Stimulated activated CD4-positive, alpha-beta T cell treated with anti-CD3 and anti-CD28 coated beads, Interleukin-4, amount 100 ng/mL, for 4 hours (primary cell): ENCODE measurements at regions not wholly inside any gene's neighbourhood (a gene's known extent, or its start where the extent isn't known, plus 50 kb on each side); places are given as distances from the start of the nearest gene placed in this dataset.

Source experiments
- DNase-seq, 2 experiments: peaks; one replicate each; pipeline ENCODE4 v3.0.0-alpha.2; 2020

GRCh38 chr19:28829762-28830161 is 383.2 kb downstream of the UQCRFS1 start:
- DNase-seq = no peak

- no peak for DNase-seq
These were observed 383.6 kb downstream of the UQCRFS1 start for GRCh38 chr19:28829359-28829758.

GRCh38 chr19:28828276-28828870 is 384.6 kb downstream of the UQCRFS1 start:
- DNase-seq = no peak

- no peak for DNase-seq
These were observed 385.6 kb downstream of the UQCRFS1 start for GRCh38 chr19:28827382-28827781.

GRCh38 chr19:28823338-28823961 is 389.5 kb downstream of the UQCRFS1 start:
- DNase-seq = no peak

- no peak for DNase-seq
These were observed 392.7 kb downstream of the UQCRFS1 start for GRCh38 chr19:28820289-28820688.

- DNase-seq = no peak
These were observed 397.7 kb downstream of the UQCRFS1 start for GRCh38 chr19:28815257-28815656.

- DNase-seq = no peak
These were observed 418.6 kb downstream of the UQCRFS1 start for GRCh38 chr19:28794301-28794700.

GRCh38 chr19:28793391-28794168 is 419.4 kb downstream of the UQCRFS1 start:
- no peak for DNase-seq

- no peak for DNase-seq
These were observed 427.0 kb downstream of the UQCRFS1 start for GRCh38 chr19:28785971-28786370.

- no peak for DNase-seq
These were observed 448.9 kb downstream of the UQCRFS1 start for GRCh38 chr19:28764066-28764465.

- DNase-seq = no peak
These were observed 466.5 kb downstream of the UQCRFS1 start for GRCh38 chr19:28746478-28746877.

GRCh38 chr19:28744943-28745342 is 468.0 kb downstream of the UQCRFS1 start:
- no peak for DNase-seq

GRCh38 chr19:28744014-28744413 is 468.9 kb downstream of the UQCRFS1 start:
- DNase-seq = no peak

GRCh38 chr19:28737021-28737895 is 475.7 kb downstream of the UQCRFS1 start:
- no peak for DNase-seq

- DNase-seq = no peak
These were observed 476.4 kb downstream of the UQCRFS1 start for GRCh38 chr19:28736528-28736927.

- DNase-seq = no peak
These were observed 481.4 kb downstream of the UQCRFS1 start for GRCh38 chr19:28731577-28731976.

- DNase-seq = no peak
These were observed 482.0 kb downstream of the UQCRFS1 start for GRCh38 chr19:28730791-28731512.

GRCh38 chr19:28727480-28728159 is 485.3 kb downstream of the UQCRFS1 start:
- no peak for DNase-seq

GRCh38 chr19:28726533-28727479 is 486.1 kb downstream of the UQCRFS1 start:
- DNase-seq = no peak

GRCh38 chr19:28718909-28719308 is 494.0 kb downstream of the UQCRFS1 start:
- no peak for DNase-seq
